SK-N-SH treated with all-trans-retinoic acid at 6 μM for 48 hours (cell line): ENCODE measurements at regions not wholly inside any gene's neighbourhood (a gene's known extent, or its start where the extent isn't known, plus 50 kb on each side); places are given as distances from the start of the nearest gene placed in this dataset.

Experiments
- CREB5 ChIP-seq: fragments of 250-450 bp; sonication (Bioruptor Pico); IDR thresholded peaks from 2 replicates; pipeline ENCODE4 v1.5.1; 2020; ENCODE audit warnings: low read depth, mild to moderate bottlenecking, moderate library complexity
- CSDC2 ChIP-seq: fragments of 250-450 bp; sonication (Bioruptor Pico); IDR thresholded peaks from 2 replicates; pipeline ENCODE4 v1.5.0; 2020; ENCODE audit warnings: mild to moderate bottlenecking, moderate library complexity
- CSRNP3 ChIP-seq: fragments of 250-450 bp; sonication (Bioruptor Pico); IDR thresholded peaks from 2 replicates; pipeline ENCODE4 v1.5.1; 2021; ENCODE audit warnings: mild to moderate bottlenecking, moderate library complexity
- ISL1 ChIP-seq: fragments of 250-450 bp; sonication (Bioruptor Pico); IDR thresholded peaks from 2 replicates; pipeline ENCODE4 v2.1.2; 2022; ENCODE audit warnings: mild to moderate bottlenecking, moderate library complexity
- PATZ1 ChIP-seq: fragments of 250-450 bp; sonication (Bioruptor Pico); IDR thresholded peaks from 2 replicates; pipeline ENCODE4 v1.8.0; 2020; ENCODE audit warnings: mild to moderate bottlenecking, moderate library complexity, borderline replicate concordance
- POU6F1 ChIP-seq: fragments of 250-450 bp; sonication (Bioruptor Pico); IDR thresholded peaks from 2 replicates; pipeline ENCODE4 v1.8.0; 2021; ENCODE audit warnings: low read depth, mild to moderate bottlenecking, moderate library complexity, borderline replicate concordance
- RARB ChIP-seq: fragments of 250-450 bp; sonication (Bioruptor Pico); IDR thresholded peaks from 2 replicates; pipeline ENCODE4 v1.8.0; 2021; ENCODE audit warnings: mild to moderate bottlenecking, moderate library complexity
- SNAI2 ChIP-seq: fragments of 250-450 bp; sonication (Bioruptor Pico); IDR thresholded peaks from 2 replicates; pipeline ENCODE4 v1.5.0; 2020; ENCODE audit warnings: mild to moderate bottlenecking, moderate library complexity
- TCF4 ChIP-seq: fragments of 250-450 bp; sonication (Bioruptor Pico); IDR thresholded peaks from 2 replicates; pipeline ENCODE4 v1.8.0; 2021; ENCODE audit warnings: mild to moderate bottlenecking, moderate library complexity, borderline replicate concordance
- ZC3H10 ChIP-seq: fragments of 250-450 bp; sonication (Bioruptor Pico); IDR thresholded peaks from 2 replicates; pipeline ENCODE4 v1.5.1; 2021; ENCODE audit warnings: mild to moderate bottlenecking, moderate library complexity
- ZFP3 ChIP-seq: fragments of 250-450 bp; sonication (Bioruptor Pico); IDR thresholded peaks from 2 replicates; pipeline ENCODE4 v1.5.0; 2020; ENCODE audit warnings: mild to moderate bottlenecking, moderate library complexity
- ZFP30 ChIP-seq: fragments of 450-650 bp; formaldehyde crosslinking; IDR thresholded peaks from 2 replicates; pipeline ENCODE4 v1.5.0; 2022; ENCODE audit warnings: mild to moderate bottlenecking, moderate library complexity
- ZNF70 ChIP-seq: fragments of 450-650 bp; formaldehyde crosslinking; IDR thresholded peaks from 2 replicates; pipeline ENCODE4 v1.5.0; 2020; ENCODE audit warnings: mild to moderate bottlenecking, moderate library complexity

GRCh38 chr1:218804014-218804785 is 369.5 kb upstream of the LYPLAL1 start:
- TF ChIP-seq ZC3H10 (CRISPR knock-in tag) (no peak), ZFP30 (CRISPR knock-in tag) (no peak), PATZ1 (CRISPR knock-in tag) (no peak), ISL1 (CRISPR knock-in tag) (no peak), CSDC2 (CRISPR knock-in tag) (no peak), RARB (CRISPR knock-in tag) (no peak), CREB5 (CRISPR knock-in tag) (no peak), ZNF70 (CRISPR knock-in tag) (no peak), ZFP3 (no peak), TCF4 (CRISPR knock-in tag) (no peak), POU6F1 (CRISPR knock-in tag) (no peak), SNAI2 (CRISPR knock-in tag) (no peak), CSRNP3 (CRISPR knock-in tag) (no peak)
